GM12891 (cell line): ENCODE measurements at regions not wholly inside any gene's neighbourhood (a gene's known extent, or its start where the extent isn't known, plus 50 kb on each side); places are given as distances from the start of the nearest gene placed in this dataset.

Experiments
- DNase-seq: peaks from one replicate; pipeline ENCODE4 v3.0.0; 2011; ENCODE audit warnings: low spot score; ENCODE audit not compliant: insufficient read length
- FAIRE-seq: peaks from 2 replicates; lab custom pipeline; 2011; peaks lifted over from hg19 to GRCh38; lab: Jason Lieb, UNC
- PAX5 ChIP-seq: IDR thresholded peaks from 2 replicates; pipeline ENCODE4 v1.6.1; 2011; ENCODE audit warnings: low read length, moderate library complexity, mild to moderate bottlenecking; ENCODE audit not compliant: insufficient read depth, severe bottlenecking
- POLR2A ChIP-seq: IDR thresholded peaks from 2 replicates; pipeline ENCODE4 v1.6.1; 2011; ENCODE audit warnings: low read depth, low read length, control low read depth
- POLR2AphosphoS5 ChIP-seq: IDR thresholded peaks from 2 replicates; pipeline ENCODE4 v1.6.1; 2011; ENCODE audit warnings: low read depth, low read length, control low read depth
- POU2F2 ChIP-seq: IDR thresholded peaks from 2 replicates; pipeline ENCODE4 v1.6.1; 2011; ENCODE audit warnings: low read depth, mild to moderate bottlenecking, control low read depth, low read length, moderate library complexity
- SPI1 ChIP-seq: IDR thresholded peaks from 2 replicates; pipeline ENCODE4 v1.6.1; 2011; ENCODE audit warnings: low read depth, low read length, control low read depth
- TAF1 ChIP-seq: IDR thresholded peaks from 2 replicates; pipeline ENCODE4 v1.6.1; 2011; ENCODE audit warnings: low read depth, low read length, control low read depth

- DNase-seq (no peak), FAIRE-seq (no peak)
- TF ChIP-seq SPI1 (no peak), TAF1 (no peak), POLR2AphosphoS5 (no peak), POU2F2 (no peak), POLR2A (no peak), PAX5 (no peak)
Observed at GRCh38 chr14:71591231-71591630, 341.0 kb upstream of the RGS6 start.

GRCh38 chr14:71591929-71592328 is 340.3 kb upstream of the RGS6 start:
- FAIRE-seq = peak; percentile 72
- TF ChIP-seq POLR2AphosphoS5 (no peak), TAF1 (no peak), SPI1 (no peak), POU2F2 (no peak), POLR2A (no peak), PAX5 (no peak)
- DNase-seq = no peak

DNA sequence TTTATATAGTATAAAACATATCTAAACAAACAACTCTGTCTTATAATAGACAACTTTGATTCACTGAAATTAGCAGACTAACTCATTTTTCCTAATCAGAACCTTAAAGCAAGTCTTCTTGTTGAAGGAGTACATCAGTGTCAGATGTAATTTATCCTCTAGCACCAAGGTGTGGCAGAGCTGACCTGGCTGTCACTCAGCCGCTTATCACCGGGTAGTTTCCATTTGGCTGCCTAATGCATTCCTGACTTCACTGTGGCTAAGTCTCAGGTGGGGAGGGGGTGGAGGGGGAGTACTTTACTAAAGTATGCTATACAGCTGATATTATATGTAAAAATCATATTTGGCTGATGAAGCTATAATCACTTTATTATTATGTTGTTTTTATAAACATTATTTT is 339.9 kb upstream of the RGS6 start:
- FAIRE-seq = peak; percentile 84
- TF ChIP-seq SPI1 (no peak), POLR2A (no peak), POU2F2 (no peak), PAX5 (no peak), POLR2AphosphoS5 (no peak), TAF1 (no peak)
- DNase-seq = no peak

GRCh38 chr14:71593966-71594365 is 338.3 kb upstream of the RGS6 start:
- FAIRE-seq (no peak), DNase-seq (no peak)
- TF ChIP-seq SPI1 (no peak), POLR2AphosphoS5 (no peak), POU2F2 (no peak), TAF1 (no peak), PAX5 (no peak), POLR2A (no peak)

GRCh38 chr14:71594821-71595220 is 337.4 kb upstream of the RGS6 start:
- TF ChIP-seq PAX5 (no peak), TAF1 (no peak), POLR2AphosphoS5 (no peak), POU2F2 (no peak), POLR2A (no peak)
- DNase-seq = no peak
- peak; percentile 35 for FAIRE-seq

- no peak for TF ChIP-seq POLR2AphosphoS5
- no peak for TF ChIP-seq TAF1
- no peak for TF ChIP-seq SPI1
- TF ChIP-seq POU2F2 = no peak
- no peak for TF ChIP-seq PAX5
- no peak for TF ChIP-seq POLR2A
- DNase-seq (no peak), FAIRE-seq (no peak)
Observed at GRCh38 chr14:71595441-71595840, 336.8 kb upstream of the RGS6 start.

- no peak for DNase-seq
- TF ChIP-seq POU2F2 (no peak), PAX5 (no peak), TAF1 (no peak), POLR2A (no peak), SPI1 (no peak)
- peak; percentile 58 for FAIRE-seq
Observed at GRCh38 chr14:71597287-71597920, 334.8 kb upstream of the RGS6 start.

DNA sequence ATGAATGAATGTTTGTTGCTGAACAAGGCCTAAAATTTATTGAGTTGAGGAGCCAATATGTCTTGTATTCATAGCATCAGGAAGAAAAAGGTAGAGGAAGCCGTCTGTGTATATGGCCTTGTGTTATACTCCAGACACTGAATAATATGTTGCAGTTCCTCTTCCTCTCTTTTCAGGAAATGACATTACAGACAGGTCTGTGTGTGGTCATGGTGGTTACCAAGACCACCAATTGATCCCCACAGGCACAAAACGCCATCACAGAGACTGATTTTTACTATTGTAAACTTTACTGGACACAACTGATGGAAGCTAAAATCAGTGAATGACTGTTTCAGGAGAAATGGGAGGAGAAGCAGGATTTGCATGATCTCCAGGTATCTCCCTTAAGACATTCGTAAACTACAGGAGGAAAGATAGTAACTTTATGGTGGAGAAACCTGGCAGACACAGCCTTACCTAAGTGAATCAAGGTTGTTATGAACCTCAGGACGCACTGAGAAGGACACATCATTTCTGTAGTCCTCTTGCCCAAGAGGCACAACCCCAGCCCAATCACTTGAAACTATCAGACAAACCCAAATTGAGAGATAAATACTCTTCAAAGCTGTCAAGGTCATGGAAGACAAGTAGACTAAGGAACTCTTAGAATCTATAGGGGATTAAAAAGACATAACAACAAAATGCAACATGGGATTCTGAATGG is 334.1 kb upstream of the RGS6 start:
- peak; percentile 96 for TF ChIP-seq SPI1
- TF ChIP-seq POU2F2 = no peak
- no peak for TF ChIP-seq POLR2A
- peak; percentile 25 for DNase-seq
- FAIRE-seq = peak; percentile 87

DNA sequence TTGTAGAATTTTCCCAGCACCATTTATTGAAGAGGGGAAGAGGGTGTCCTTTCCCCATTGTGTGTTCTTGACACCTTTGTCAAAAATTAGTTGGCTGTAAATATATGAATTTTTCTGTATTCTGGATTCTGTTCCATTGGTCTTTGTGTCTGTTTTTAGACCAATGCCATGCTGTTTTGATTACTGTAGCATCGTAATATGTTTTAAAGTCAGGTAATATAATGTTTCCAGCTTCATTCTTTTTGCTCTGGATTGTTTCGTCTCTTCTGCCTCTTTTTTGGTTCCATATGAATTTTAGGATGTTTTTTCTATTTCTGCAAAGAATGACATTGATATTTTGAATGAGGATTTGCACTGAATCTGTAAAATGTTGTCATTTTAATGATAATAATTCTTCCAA is 331.9 kb upstream of the RGS6 start:
- FAIRE-seq = no peak
- DNase-seq = no peak
- TF ChIP-seq TAF1 (no peak), POLR2A (no peak), POLR2AphosphoS5 (no peak), PAX5 (no peak), POU2F2 (no peak), SPI1 (no peak)
